Fibroblast of the aortic adventitia (primary cell): ENCODE measurements at regions not wholly inside any gene's neighbourhood (a gene's known extent, or its start where the extent isn't known, plus 50 kb on each side); places are given as distances from the start of the nearest gene placed in this dataset.

Experiments
- DNase-seq: peaks from one replicate; pipeline ENCODE4 v3.0.0-alpha.2; 2010; ENCODE audit warnings: low read depth
- H3K4me3 ChIP-seq: 2 replicates; pipeline ENCODE4 v1.5.1; 2011; ENCODE audit warnings: low read depth, mild to moderate bottlenecking, control low read depth, low read length, moderate library complexity
- CTCF ChIP-seq: IDR thresholded peaks from 2 replicates; pipeline ENCODE4 v1.5.1; 2011; ENCODE audit warnings: mild to moderate bottlenecking, low read length, control low read depth, inconsistent platforms; ENCODE audit not compliant: insufficient read depth

- no peak for TF ChIP-seq CTCF
Measured at GRCh38 chr3:157830556-157831236, 275.5 kb downstream of the SHOX2 start.

GRCh38 chr3:157829786-157830185 lies 276.4 kb downstream of the SHOX2 start:
- no peak for DNase-seq
- H3K4me3 ChIP-seq = no peak overlapping the region
- no peak for TF ChIP-seq CTCF

More at GRCh38 chr3:157830556-157831236, 275.5 kb downstream of the SHOX2 start:
- H3K4me3 ChIP-seq = no peak overlapping the region
- no peak for DNase-seq

GRCh38 chr3:157824281-157824680 lies 281.9 kb downstream of the SHOX2 start:
- DNase-seq = no peak
- H3K4me3 ChIP-seq = no peak overlapping the region
- no peak for TF ChIP-seq CTCF

GRCh38 chr3:157823050-157823449 lies 283.2 kb downstream of the SHOX2 start:
- no peak for DNase-seq
- TF ChIP-seq CTCF = no peak
- H3K4me3 ChIP-seq = no peak overlapping the region

GRCh38 chr3:157820157-157820517 lies 286.1 kb downstream of the SHOX2 start:
- no peak for DNase-seq
- no peak for TF ChIP-seq CTCF
- H3K4me3 ChIP-seq = no peak overlapping the region

- no peak for TF ChIP-seq CTCF
- no peak for DNase-seq
- H3K4me3 ChIP-seq = no peak overlapping the region
Measured at GRCh38 chr3:157819270-157820156, 286.7 kb downstream of the SHOX2 start.
